NB4 (cell line): ENCODE measurements at regions not wholly inside any gene's neighbourhood (a gene's known extent, or its start where the extent isn't known, plus 50 kb on each side); places are given as distances from the start of the nearest gene placed in this dataset.

Source experiments
- POLR2A ChIP-seq: IDR thresholded peaks from 2 replicates; pipeline ENCODE4 v1.6.1; 2011; ENCODE audit warnings: mild to moderate bottlenecking; ENCODE audit not compliant: insufficient read length; ENCODE audit errors: extremely low read depth
- TF ChIP-seq, protein P1 (sequence below): IDR thresholded peaks from one replicate; pipeline ENCODE4 v1.5.1; 2012; ENCODE audit warnings: low read depth, low read length

DNA sequence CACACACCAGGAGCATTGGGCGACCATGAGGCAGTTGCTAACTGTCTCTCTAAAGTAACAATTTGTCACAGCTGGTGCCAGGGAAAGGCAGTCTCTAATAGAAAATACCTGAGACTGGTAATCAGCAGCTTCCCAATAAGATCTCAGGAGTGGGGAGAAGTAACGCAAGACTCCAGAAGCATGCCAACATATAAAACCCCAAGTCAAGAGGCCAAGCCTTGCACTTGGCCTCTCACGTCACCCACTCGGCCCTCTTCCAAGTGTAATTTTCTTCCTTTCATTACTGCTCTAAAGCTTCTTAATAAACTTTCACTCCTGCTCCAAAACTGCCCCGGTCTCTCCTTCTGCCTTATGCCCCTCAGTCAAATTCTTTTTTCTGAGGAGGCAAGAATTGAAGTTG lies 455.6 kb upstream of the ACVR2A start:
- TF ChIP-seq, protein P1, sequence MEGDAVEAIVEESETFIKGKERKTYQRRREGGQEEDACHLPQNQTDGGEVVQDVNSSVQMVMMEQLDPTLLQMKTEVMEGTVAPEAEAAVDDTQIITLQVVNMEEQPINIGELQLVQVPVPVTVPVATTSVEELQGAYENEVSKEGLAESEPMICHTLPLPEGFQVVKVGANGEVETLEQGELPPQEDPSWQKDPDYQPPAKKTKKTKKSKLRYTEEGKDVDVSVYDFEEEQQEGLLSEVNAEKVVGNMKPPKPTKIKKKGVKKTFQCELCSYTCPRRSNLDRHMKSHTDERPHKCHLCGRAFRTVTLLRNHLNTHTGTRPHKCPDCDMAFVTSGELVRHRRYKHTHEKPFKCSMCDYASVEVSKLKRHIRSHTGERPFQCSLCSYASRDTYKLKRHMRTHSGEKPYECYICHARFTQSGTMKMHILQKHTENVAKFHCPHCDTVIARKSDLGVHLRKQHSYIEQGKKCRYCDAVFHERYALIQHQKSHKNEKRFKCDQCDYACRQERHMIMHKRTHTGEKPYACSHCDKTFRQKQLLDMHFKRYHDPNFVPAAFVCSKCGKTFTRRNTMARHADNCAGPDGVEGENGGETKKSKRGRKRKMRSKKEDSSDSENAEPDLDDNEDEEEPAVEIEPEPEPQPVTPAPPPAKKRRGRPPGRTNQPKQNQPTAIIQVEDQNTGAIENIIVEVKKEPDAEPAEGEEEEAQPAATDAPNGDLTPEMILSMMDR: no peak
- TF ChIP-seq POLR2A: no peak
